GM19372 (cell line): ENCODE measurements at regions not wholly inside any gene's neighbourhood (a gene's known extent, or its start where the extent isn't known, plus 50 kb on each side); places are given as distances from the start of the nearest gene placed in this dataset.
"Not testable (repeated sequence)": the region's sequence is repeated elsewhere in the genome, so short reads cannot be mapped to it uniquely, and the experiment has no call there.

Experiments used
- ATAC-seq: cut with Tn5 transposase; IDR thresholded peaks from one replicate; pipeline ENCODE4 v1.9.1; 2021; ENCODE audit warnings: mild to moderate bottlenecking, low read depth, moderate library complexity; ENCODE audit not compliant: unreplicated experiment

DNA sequence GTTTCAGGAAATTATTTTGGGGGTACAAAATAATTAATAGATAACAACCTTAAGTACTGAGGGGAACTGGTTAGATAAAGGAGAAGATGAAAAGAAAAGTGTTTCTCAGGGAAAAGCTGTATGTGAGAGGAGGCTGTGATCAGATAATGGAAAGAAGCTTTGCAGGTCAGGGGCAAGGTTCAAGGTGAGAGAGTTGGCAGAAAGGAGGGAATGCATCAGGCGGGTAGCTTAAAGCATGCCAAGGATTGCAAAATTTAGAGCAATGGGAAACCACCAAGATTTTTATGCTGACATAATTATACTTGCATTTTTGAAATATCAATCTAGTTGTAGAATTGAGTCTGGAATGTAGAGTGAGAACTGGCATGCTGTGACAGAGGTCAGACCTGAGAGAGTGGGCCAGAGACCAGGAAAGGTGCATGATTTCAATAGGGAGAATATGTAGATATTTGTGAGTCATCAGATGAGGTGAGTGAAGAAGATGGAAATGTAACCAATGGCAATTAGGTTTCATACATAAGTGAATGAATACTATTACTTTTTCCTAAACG is 508.7 kb downstream of the TRIML1 start:
- ATAC-seq: no peak

GRCh38 chr4:188649635-188650034 is 510.4 kb downstream of the TRIML1 start:
- ATAC-seq: no peak

DNA sequence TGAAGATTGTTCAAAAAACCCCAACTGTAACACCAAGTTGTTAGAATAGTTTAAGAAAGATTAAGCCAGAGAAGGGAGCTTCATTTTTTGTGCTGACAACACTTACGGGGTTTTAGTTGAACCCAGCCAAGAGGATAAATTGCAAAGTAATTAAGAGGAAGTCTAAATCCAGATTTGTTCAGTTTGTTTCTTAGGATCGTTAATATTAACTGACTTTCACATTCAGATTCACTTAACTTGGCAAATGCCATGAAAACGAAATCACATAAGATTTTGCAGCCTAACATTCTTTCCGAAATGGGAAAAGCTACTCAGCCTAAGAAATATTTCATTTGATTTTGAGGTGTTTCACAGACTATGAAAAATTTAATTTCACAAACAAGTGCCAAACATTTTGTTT is 511.3 kb downstream of the TRIML1 start:
- ATAC-seq: no peak

- ATAC-seq: no peak
Observed at GRCh38 chr4:188657365-188657764, 518.1 kb downstream of the TRIML1 start.

DNA sequence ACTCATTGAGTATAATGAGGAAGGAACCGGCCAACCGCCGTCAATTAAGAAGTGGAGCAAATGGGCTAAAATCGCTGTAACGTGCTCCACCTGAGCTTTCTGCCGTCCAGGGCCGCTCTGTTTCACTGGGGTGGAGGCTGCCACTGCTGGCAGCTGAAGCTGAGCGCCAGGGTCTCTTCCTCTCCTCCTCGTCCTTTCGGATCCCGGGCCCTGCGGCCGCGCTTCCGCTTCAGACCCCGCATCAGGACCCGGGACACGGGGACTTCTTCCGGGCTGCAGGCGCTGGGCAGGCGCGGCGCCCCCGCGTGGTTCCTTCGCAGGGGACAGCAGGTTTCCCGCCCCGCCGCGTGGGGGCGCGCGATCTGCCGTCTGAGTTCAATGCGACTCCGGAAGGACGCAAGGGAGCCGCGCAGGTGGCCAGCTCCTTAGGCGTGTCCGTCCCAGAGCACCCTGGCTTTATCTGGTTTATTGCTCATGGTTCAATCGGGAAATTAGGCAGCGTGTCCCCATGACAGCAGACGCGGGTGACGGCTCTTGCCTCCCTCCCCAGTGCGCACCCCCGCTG is 519.8 kb downstream of the TRIML1 start:
- ATAC-seq: no peak

DNA sequence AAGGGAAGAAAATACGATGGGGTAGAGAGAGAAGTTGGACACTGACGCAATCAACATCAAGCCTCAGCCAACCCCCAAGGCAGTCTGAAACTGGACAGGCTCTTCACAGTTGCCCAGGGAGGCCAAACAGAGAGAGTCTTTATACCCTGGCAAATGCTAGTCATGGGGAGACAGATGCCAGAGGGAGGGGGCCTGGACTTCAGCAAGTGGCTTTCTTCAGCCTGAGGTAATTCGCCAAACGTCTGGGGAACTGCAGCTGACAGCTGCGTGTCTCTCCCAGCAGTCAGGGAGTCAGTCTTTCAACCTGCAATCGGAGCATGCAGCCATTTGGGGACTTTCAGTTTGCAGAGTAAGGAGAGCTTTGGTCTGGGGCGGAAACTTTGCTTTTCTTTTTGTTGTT is 521.6 kb downstream of the TRIML1 start:
- ATAC-seq: no peak

DNA sequence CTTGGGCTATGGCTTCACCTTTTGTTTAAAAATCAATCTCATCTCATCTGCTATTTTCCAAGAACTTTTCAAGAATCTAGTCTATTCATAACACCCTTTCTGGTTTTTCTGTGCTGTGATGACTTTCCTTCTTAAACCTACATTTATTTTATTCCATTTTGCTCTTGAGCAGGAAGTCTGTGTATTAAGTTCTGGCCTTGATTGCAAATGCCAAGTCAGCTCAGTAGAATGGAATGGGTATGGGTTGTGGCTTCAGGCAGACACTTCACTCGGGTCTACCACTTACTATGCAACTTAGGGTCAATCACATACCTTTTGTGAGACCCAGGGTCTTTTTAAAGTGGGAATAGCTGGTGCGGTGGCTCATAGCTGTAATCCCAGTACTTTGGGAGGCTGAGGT is 522.3 kb downstream of the TRIML1 start:
- no peak for ATAC-seq

- no peak for ATAC-seq
Observed at GRCh38 chr4:188663369-188663768, 524.1 kb downstream of the TRIML1 start.

DNA sequence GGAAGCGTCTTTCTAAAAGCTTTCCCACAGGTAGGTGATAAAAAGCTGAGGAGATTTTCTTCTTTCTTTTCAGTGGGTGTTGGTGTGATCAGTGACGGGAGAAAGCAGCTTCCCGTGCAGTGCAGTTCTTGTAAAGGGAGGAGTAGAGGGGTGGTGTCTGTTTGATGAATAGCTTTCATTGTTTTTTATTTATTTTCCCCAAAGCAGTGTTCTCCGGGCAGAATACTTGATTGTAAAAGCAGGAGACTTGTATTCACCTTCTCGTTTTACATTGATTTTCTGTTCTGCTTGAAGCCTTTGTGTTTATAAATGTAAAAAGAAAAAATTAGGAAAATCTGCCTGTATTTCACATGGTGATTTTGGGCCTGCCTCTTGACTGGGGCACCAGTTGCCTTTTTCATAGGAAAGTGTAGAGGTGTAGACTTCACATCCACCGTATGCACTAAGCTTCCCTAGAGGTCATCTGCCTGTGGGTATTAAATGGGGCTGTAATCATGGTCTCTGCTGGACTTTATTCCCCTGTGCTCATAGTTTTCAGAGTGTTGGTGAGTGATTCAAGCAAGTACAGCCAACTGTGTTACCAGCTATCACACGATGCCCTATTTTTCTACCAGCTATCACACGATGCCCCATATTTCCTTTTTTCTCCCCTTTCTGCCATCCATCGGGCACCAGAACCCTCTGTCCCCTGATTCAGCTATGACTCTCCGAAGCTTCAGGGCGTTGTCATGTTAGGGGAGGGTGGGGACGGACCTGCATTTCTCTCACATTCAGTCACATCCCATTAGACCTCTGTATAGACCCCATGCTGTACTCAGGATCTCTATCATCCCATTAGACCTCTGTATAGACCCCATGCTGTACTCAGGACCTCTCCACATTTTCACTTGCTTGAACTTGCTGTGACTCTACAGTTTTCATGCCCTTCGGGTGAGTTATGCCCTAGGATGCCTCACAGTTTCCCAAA is 526.5 kb downstream of the TRIML1 start:
- no peak for ATAC-seq

GRCh38 chr4:188678691-188679090 is 539.5 kb downstream of the TRIML1 start:
- not testable (repeated sequence) for ATAC-seq

DNA sequence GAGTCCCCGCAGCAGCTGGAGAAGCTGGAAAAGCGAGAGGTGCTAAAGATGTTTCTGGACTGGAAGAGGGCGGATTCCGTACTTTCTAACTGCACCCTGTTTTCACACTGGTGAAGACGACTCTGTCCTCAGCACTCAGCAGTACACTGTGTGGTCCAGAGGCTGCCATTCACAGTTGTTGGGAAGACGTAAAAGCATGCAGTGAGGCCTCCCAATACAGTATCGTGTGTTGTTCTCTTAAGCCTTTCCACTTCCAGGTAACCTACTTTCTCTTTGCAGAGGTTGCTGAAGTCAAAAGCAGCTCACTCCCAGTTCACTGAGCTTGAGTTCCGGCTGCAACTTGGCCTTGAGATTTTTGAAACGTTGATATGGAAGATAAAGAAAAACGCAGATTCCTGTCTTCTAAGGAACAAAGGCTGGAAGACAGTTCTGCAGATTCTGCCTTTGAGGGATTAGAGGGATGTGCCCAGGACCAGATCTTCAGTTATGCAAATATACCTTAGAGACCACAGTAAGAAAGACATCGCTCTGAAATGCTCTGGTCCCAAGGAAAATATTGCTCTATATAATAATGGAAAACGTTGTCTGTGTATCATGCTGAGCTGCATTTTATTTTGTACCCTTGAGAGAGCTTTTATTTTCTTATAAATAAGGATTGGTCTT is 540.9 kb downstream of the TRIML1 start:
- ATAC-seq: no peak

DNA sequence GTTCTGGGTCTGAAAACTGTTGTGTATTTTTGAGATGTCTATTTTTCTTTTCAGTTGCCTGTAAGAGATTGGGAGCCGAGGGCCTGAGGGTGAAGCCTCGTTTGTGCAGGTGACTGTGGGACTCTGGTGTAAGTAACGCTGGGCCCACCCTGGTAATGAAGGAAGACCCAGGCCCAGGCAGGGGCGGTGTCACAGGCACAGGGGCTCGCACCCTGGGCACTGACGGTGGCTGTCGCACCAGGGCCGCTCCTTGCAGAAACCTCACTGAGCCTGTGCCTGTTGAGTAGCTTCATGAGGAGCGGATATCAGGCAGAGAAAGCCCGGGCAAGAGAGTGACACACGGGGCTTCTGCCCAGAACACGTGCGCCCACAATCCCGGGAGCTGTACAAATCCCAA is 541.4 kb downstream of the TRIML1 start:
- no peak for ATAC-seq

- no peak for ATAC-seq
Observed at GRCh38 chr4:188682321-188682720, 543.1 kb downstream of the TRIML1 start.

DNA sequence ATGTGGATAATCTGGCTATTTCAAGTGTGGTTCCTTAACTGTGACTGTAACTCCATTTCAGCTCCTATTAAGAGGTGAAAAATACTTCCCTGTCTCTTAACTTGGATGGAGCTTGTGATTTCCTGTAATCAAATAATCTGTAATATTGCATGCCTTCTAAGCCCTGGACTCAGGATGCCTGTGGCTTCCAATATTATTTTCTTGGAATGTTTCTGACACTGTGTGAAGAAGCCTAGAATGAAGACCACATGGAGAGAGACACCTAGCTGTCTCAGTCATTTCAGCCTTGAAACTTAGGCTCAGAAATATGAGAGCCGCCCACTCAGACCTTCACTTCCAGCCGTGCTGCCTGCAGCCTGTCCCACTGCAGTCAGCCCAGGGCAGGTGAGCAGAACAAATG is 544.3 kb downstream of the TRIML1 start:
- no peak for ATAC-seq

- no peak for ATAC-seq
Observed at GRCh38 chr4:188688956-188689355, 549.7 kb downstream of the TRIML1 start.

GRCh38 chr4:188691811-188692210 is 552.6 kb downstream of the TRIML1 start:
- no peak for ATAC-seq

DNA sequence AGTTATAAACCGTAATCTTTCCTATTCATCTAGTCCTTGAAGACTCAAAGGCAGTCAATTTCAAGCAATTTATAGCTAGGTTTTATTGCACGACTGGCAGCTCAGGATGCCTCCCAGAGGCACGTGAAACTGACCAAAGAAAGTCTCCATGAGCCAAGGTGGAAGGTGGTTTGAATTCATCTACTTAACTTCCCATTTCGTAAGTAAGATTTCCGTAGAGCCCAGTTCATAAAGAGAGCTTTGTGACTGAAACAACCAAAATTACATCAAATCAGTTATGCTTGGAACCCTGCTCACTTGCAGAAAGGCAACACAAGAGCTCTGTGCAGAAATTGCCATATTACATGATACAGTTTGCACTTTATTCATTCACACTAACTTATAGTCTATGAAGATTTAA is 556.0 kb downstream of the TRIML1 start:
- no peak for ATAC-seq

- ATAC-seq: no peak
Observed at GRCh38 chr4:188697243-188697642, 558.0 kb downstream of the TRIML1 start.

- no peak for ATAC-seq
Observed at GRCh38 chr4:188701952-188702351, 562.7 kb downstream of the TRIML1 start.

DNA sequence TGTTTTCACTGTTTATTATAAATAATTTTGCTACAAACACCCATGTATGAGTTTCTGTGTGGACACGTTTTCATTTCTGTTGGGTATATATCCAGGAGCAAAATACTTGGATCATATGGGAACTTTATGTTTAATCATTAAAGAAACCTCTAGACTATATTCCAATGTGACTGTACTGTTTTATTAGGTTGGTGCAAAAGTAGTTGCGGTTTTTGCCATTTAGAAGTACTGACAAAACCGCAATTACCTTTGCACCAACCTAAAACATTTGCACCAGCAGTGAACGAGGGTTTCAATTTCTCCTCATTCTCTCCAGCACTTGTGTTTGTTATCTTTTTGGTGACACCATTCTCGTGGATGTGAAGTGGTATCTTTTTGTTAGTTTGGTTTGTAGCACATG is 565.0 kb downstream of the TRIML1 start:
- ATAC-seq: no peak

GRCh38 chr4:188707036-188707435 is 567.8 kb downstream of the TRIML1 start:
- no peak for ATAC-seq
